Prostate gland (tissue), 2 donors: ENCODE measurements at regions not wholly inside any gene's neighbourhood (a gene's known extent, or its start where the extent isn't known, plus 50 kb on each side); places are given as distances from the start of the nearest gene placed in this dataset.

Experiments used
- CTCF ChIP-seq, 4 experiments: fragments of 200-600 bp in 2 of 4; fragments of 450-650 bp in 2 of 4; sonication (generic) in 2 of 4; IDR thresholded peaks; 1 replicate in 3 of 4; 2 replicates in 1 of 4; pipeline ENCODE4 v1.5.1; 2016 to 2019; ENCODE audit warnings: antibody characterized with exemption in 4 of 4, mild to moderate bottlenecking in 2 of 4, moderate library complexity in 2 of 4
- POLR2A ChIP-seq: fragments of 450-650 bp; IDR thresholded peaks from one replicate; pipeline ENCODE4 v1.6.1; 2016; ENCODE audit warnings: antibody characterized with exemption, mild to moderate bottlenecking
- POLR2AphosphoS5 ChIP-seq: sonication (generic); formaldehyde crosslinking; IDR thresholded peaks from one replicate; pipeline ENCODE4 v1.6.1; 2017; ENCODE audit warnings: antibody characterized with exemption

GRCh38 chr12:29889737-29890136 is 106.0 kb upstream of the TMTC1 start:
- TF ChIP-seq CTCF (IDR thresholded peaks at IDR 0.05): peak in 3 of 4 experiments; percentile 11 to 48 (median 37)
- no peak for TF ChIP-seq POLR2A
- TF ChIP-seq POLR2AphosphoS5: no peak
